Panc1 (cell line): ENCODE measurements at regions not wholly inside any gene's neighbourhood (a gene's known extent, or its start where the extent isn't known, plus 50 kb on each side); places are given as distances from the start of the nearest gene placed in this dataset.

Experiments
- CTCF ChIP-seq: fragments of 450-650 bp; IDR thresholded peaks from 2 replicates; pipeline ENCODE4 v1.5.1; 2017; ENCODE audit warnings: mild to moderate bottlenecking
- POLR2AphosphoS5 ChIP-seq: IDR thresholded peaks from 2 replicates; pipeline ENCODE4 v1.6.1; 2012; ENCODE audit warnings: mild to moderate bottlenecking, low read depth, low read length, moderate library complexity
- REST ChIP-seq, 2 experiments: IDR thresholded peaks; 2 replicates each; pipeline ENCODE4 v1.6.1; 2011 to 2012; ENCODE audit warnings: low read depth in 2 of 2, control low read depth in 1 of 2, low read length in 1 of 2, mild to moderate bottlenecking in 1 of 2, moderate library complexity in 1 of 2; ENCODE audit not compliant: insufficient read depth in 1 of 2
- SIN3A ChIP-seq: IDR thresholded peaks from 2 replicates; pipeline ENCODE4 v1.6.1; 2012; ENCODE audit warnings: low read depth, mild to moderate bottlenecking, low read length, moderate library complexity, borderline replicate concordance; ENCODE audit not compliant: insufficient read depth
- TCF7L2 ChIP-seq: IDR thresholded peaks from 2 replicates; pipeline ENCODE4 v1.6.1; 2011; ENCODE audit warnings: mild to moderate bottlenecking, low read depth, low read length, inconsistent platforms

DNA sequence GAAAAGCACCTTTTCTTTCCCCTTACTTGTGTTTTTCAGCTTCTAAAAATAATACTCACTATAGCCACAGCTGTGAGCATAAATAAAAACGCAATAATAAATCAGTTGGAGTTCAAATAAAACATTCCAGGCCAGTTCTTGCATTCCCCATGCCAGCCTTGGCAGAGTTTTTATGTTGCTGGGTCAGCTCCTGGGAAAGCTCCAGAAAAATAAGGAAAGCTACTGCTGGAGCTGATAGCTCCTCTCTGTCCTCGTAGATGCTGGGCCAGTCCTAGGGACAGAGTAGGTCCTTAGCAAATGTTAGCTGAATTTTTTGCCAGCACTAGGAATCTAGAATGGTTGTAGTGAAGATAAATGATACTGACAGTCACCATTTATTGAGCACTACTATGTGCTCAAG, 389.0 kb upstream of the SYNCRIP start:
- TF ChIP-seq CTCF (no peak), SIN3A (no peak), TCF7L2 (no peak), POLR2AphosphoS5 (no peak), REST (IDR thresholded peaks at IDR 0.05; ENCODE audit: insufficient read depth in 1 of 2, low read depth in 2 of 2, low read length in 1 of 2) (no peak)
